ENCODE measurements at regions not wholly inside any gene's neighbourhood (a gene's known extent, or its start where the extent isn't known, plus 50 kb on each side); places are given as distances from the start of the nearest gene placed in this dataset.

GRCh38 chr1:238186887-238187574 is 296.3 kb upstream of the ZP4 start:
- H3K27ac ChIP-seq (ENCODE audit: low read depth, low read length): no peak overlapping the region
- peaks cover 2% of the 10 kb centered on the region for H3K9me3 ChIP-seq (ENCODE audit: low read length)
- H3K4me3 ChIP-seq (ENCODE audit: low read depth in 1 of 2, low read length in 2 of 2): no peak overlapping the region
- H3K27me3 ChIP-seq (ENCODE audit: control insufficient read depth in 1 of 2, insufficient read depth in 2 of 2, low read length in 2 of 2): no peaks in the 10 kb centered on the region
- no peaks in the 10 kb centered on the region for H3K4me1 ChIP-seq (ENCODE audit: insufficient read depth, low read length)
- H3K36me3 ChIP-seq (ENCODE audit: insufficient read depth, low read length): no peaks in the 10 kb centered on the region
- H3K9ac ChIP-seq (ENCODE audit: low read length): no peak overlapping the region

DNA sequence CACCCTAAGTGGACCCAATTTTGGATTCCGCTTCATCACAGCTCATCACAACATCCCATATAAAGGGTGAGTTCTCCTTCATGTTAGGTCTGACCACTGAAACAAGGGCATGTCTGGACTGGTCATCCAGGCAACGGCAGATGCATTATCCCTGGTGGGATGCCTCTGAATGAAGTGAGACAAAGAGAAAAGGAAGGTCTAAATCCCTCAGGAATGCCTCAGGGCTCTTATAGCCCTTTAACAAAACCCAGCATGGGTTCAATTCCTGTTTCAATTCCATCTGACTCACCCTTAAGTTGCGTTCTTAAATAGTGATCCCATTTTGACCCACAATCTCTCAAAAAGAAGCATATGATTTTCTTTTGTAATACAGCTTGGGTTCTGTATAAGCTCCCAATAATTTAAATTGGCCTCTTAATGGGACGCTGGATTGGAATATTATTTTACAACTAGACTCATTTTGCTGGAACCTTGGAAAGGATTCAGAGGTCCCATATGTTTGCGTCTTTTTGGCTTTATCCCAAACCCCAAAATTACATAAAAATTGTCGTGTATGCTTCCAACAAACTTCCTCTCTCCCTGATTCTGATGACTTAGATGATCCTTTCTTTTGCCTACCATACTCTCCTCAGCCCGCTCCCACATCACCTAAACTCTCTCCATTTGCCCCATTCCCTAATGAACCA is 287.4 kb upstream of the ZP4 start:
- no peaks in the 10 kb centered on the region for H3K27me3 ChIP-seq (ENCODE audit: control insufficient read depth in 1 of 2, insufficient read depth in 2 of 2, low read length in 2 of 2)
- H3K9ac ChIP-seq (ENCODE audit: low read length): no peak overlapping the region
- no peaks in the 10 kb centered on the region for H3K36me3 ChIP-seq (ENCODE audit: insufficient read depth, low read length)
- H3K27ac ChIP-seq (ENCODE audit: low read depth, low read length): no peak overlapping the region
- no peak overlapping the region for H3K4me3 ChIP-seq (ENCODE audit: low read depth in 1 of 2, low read length in 2 of 2)
- no peaks in the 10 kb centered on the region for H3K4me1 ChIP-seq (ENCODE audit: insufficient read depth, low read length)
- H3K9me3 ChIP-seq (ENCODE audit: low read length): peaks cover 4% of the 10 kb centered on the region

- Histone ChIP-seq H3K36me3 (ENCODE audit: insufficient read depth, low read length) (no peaks in the 10 kb centered on the region), H3K27ac (ENCODE audit: low read depth, low read length) (no peak overlapping the region), H3K4me1 (ENCODE audit: insufficient read depth, low read length) (no peaks in the 10 kb centered on the region), H3K27me3 (ENCODE audit: control insufficient read depth in 1 of 2, insufficient read depth in 2 of 2, low read length in 2 of 2) (no peaks in the 10 kb centered on the region), H3K4me3 (ENCODE audit: low read depth in 1 of 2, low read length in 2 of 2) (no peak overlapping the region), H3K9me3 (ENCODE audit: low read length) (peaks cover 4% of the 10 kb centered on the region), H3K9ac (ENCODE audit: low read length) (no peak overlapping the region)
Observed at GRCh38 chr1:238177351-238177750, 286.6 kb upstream of the ZP4 start.

- no peak overlapping the region for H3K9ac ChIP-seq (ENCODE audit: low read length)
- no peaks in the 10 kb centered on the region for H3K4me1 ChIP-seq (ENCODE audit: insufficient read depth, low read length)
- H3K9me3 ChIP-seq (ENCODE audit: low read length): no peaks in the 10 kb centered on the region
- no peaks in the 10 kb centered on the region for H3K36me3 ChIP-seq (ENCODE audit: insufficient read depth, low read length)
- H3K27ac ChIP-seq (ENCODE audit: low read depth, low read length): no peak overlapping the region
- no peak overlapping the region for H3K4me3 ChIP-seq (ENCODE audit: low read depth in 1 of 2, low read length in 2 of 2)
- no peaks in the 10 kb centered on the region for H3K27me3 ChIP-seq (ENCODE audit: control insufficient read depth in 1 of 2, insufficient read depth in 2 of 2, low read length in 2 of 2)
Observed at GRCh38 chr1:238176441-238176840, 285.7 kb upstream of the ZP4 start.

GRCh38 chr1:238171985-238172384 is 281.3 kb upstream of the ZP4 start:
- Histone ChIP-seq H3K4me1 (ENCODE audit: insufficient read depth, low read length) (no peaks in the 10 kb centered on the region), H3K9me3 (ENCODE audit: low read length) (no peaks in the 10 kb centered on the region), H3K27me3 (ENCODE audit: control insufficient read depth in 1 of 2, insufficient read depth in 2 of 2, low read length in 2 of 2) (no peaks in the 10 kb centered on the region), H3K9ac (ENCODE audit: low read length) (no peak overlapping the region), H3K36me3 (ENCODE audit: insufficient read depth, low read length) (no peaks in the 10 kb centered on the region), H3K4me3 (ENCODE audit: low read depth in 1 of 2, low read length in 2 of 2) (no peak overlapping the region), H3K27ac (ENCODE audit: low read depth, low read length) (no peak overlapping the region)

GRCh38 chr1:238161955-238162354 is 271.2 kb upstream of the ZP4 start:
- no peak overlapping the region for H3K27ac ChIP-seq (ENCODE audit: low read depth, low read length)
- H3K27me3 ChIP-seq (ENCODE audit: control insufficient read depth in 1 of 2, insufficient read depth in 2 of 2, low read length in 2 of 2): no peaks in the 10 kb centered on the region
- H3K4me1 ChIP-seq (ENCODE audit: insufficient read depth, low read length): no peaks in the 10 kb centered on the region
- H3K36me3 ChIP-seq (ENCODE audit: insufficient read depth, low read length): no peaks in the 10 kb centered on the region
- no peaks in the 10 kb centered on the region for H3K9me3 ChIP-seq (ENCODE audit: low read length)
- H3K9ac ChIP-seq (ENCODE audit: low read length): no peak overlapping the region
- no peak overlapping the region for H3K4me3 ChIP-seq (ENCODE audit: low read depth in 1 of 2, low read length in 2 of 2)

- Histone ChIP-seq H3K27ac (ENCODE audit: low read depth, low read length) (no peak overlapping the region), H3K27me3 (ENCODE audit: control insufficient read depth in 1 of 2, insufficient read depth in 2 of 2, low read length in 2 of 2) (no peaks in the 10 kb centered on the region), H3K4me1 (ENCODE audit: insufficient read depth, low read length) (no peaks in the 10 kb centered on the region), H3K36me3 (ENCODE audit: insufficient read depth, low read length) (no peaks in the 10 kb centered on the region), H3K9ac (ENCODE audit: low read length) (no peak overlapping the region), H3K9me3 (ENCODE audit: low read length) (no peaks in the 10 kb centered on the region), H3K4me3 (ENCODE audit: low read depth in 1 of 2, low read length in 2 of 2) (no peak overlapping the region)
Observed at GRCh38 chr1:238153939-238154338, 263.2 kb upstream of the ZP4 start.

GRCh38 chr1:238153253-238153652 is 262.5 kb upstream of the ZP4 start:
- no peaks in the 10 kb centered on the region for H3K27me3 ChIP-seq (ENCODE audit: control insufficient read depth in 1 of 2, insufficient read depth in 2 of 2, low read length in 2 of 2)
- H3K9ac ChIP-seq (ENCODE audit: low read length): no peak overlapping the region
- H3K4me1 ChIP-seq (ENCODE audit: insufficient read depth, low read length): no peaks in the 10 kb centered on the region
- H3K9me3 ChIP-seq (ENCODE audit: low read length): no peaks in the 10 kb centered on the region
- no peak overlapping the region for H3K4me3 ChIP-seq (ENCODE audit: low read depth in 1 of 2, low read length in 2 of 2)
- no peaks in the 10 kb centered on the region for H3K36me3 ChIP-seq (ENCODE audit: insufficient read depth, low read length)
- no peak overlapping the region for H3K27ac ChIP-seq (ENCODE audit: low read depth, low read length)

GRCh38 chr1:238152119-238152518 is 261.4 kb upstream of the ZP4 start:
- Histone ChIP-seq H3K27ac (ENCODE audit: low read depth, low read length) (no peak overlapping the region), H3K4me1 (ENCODE audit: insufficient read depth, low read length) (no peaks in the 10 kb centered on the region), H3K9ac (ENCODE audit: low read length) (no peak overlapping the region), H3K27me3 (ENCODE audit: control insufficient read depth in 1 of 2, insufficient read depth in 2 of 2, low read length in 2 of 2) (no peaks in the 10 kb centered on the region), H3K4me3 (ENCODE audit: low read depth in 1 of 2, low read length in 2 of 2) (no peak overlapping the region), H3K36me3 (ENCODE audit: insufficient read depth, low read length) (no peaks in the 10 kb centered on the region), H3K9me3 (ENCODE audit: low read length) (no peaks in the 10 kb centered on the region)

- Histone ChIP-seq H3K27me3 (ENCODE audit: control insufficient read depth in 1 of 2, insufficient read depth in 2 of 2, low read length in 2 of 2) (no peaks in the 10 kb centered on the region), H3K36me3 (ENCODE audit: insufficient read depth, low read length) (no peaks in the 10 kb centered on the region), H3K9ac (ENCODE audit: low read length) (no peak overlapping the region), H3K9me3 (ENCODE audit: low read length) (no peaks in the 10 kb centered on the region), H3K27ac (ENCODE audit: low read depth, low read length) (no peak overlapping the region), H3K4me1 (ENCODE audit: insufficient read depth, low read length) (no peaks in the 10 kb centered on the region), H3K4me3 (ENCODE audit: low read depth in 1 of 2, low read length in 2 of 2) (no peak overlapping the region)
Observed at GRCh38 chr1:238143038-238143437, 252.3 kb upstream of the ZP4 start.

DNA sequence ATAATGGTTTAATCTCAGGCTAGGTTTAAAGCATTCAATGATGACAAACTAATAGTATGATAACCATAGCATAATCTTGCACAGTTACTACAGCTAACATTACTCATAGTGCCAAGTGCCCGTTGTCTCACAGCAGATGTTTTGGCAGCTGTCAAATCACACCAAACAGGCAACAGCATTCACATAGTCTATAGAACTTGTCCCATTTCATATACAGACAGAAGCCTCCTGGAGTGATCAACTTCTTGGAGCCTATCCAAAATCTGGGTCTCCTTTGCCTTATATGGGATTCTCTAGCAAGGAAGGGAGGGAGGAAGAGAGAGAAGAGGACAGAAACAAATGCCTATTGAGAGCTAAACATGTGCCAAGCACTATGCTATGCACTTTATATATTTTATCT is 250.6 kb upstream of the ZP4 start:
- no peaks in the 10 kb centered on the region for H3K4me1 ChIP-seq (ENCODE audit: insufficient read depth, low read length)
- H3K36me3 ChIP-seq (ENCODE audit: insufficient read depth, low read length): no peaks in the 10 kb centered on the region
- no peaks in the 10 kb centered on the region for H3K27me3 ChIP-seq (ENCODE audit: control insufficient read depth in 1 of 2, insufficient read depth in 2 of 2, low read length in 2 of 2)
- H3K9me3 ChIP-seq (ENCODE audit: low read length): no peaks in the 10 kb centered on the region
- no peak overlapping the region for H3K9ac ChIP-seq (ENCODE audit: low read length)
- H3K4me3 ChIP-seq (ENCODE audit: low read depth in 1 of 2, low read length in 2 of 2): no peak overlapping the region
- H3K27ac ChIP-seq (ENCODE audit: low read depth, low read length): no peak overlapping the region

GRCh38 chr1:238139713-238140112 is 249.0 kb upstream of the ZP4 start:
- no peaks in the 10 kb centered on the region for H3K4me1 ChIP-seq (ENCODE audit: insufficient read depth, low read length)

More at GRCh38 chr1:238139713-238140112, 249.0 kb upstream of the ZP4 start:
- Histone ChIP-seq H3K36me3 (ENCODE audit: insufficient read depth, low read length) (no peaks in the 10 kb centered on the region), H3K9me3 (ENCODE audit: low read length) (no peaks in the 10 kb centered on the region), H3K27ac (ENCODE audit: low read depth, low read length) (no peak overlapping the region), H3K4me3 (ENCODE audit: low read depth in 1 of 2, low read length in 2 of 2) (no peak overlapping the region), H3K9ac (ENCODE audit: low read length) (no peak overlapping the region), H3K27me3 (ENCODE audit: control insufficient read depth in 1 of 2, insufficient read depth in 2 of 2, low read length in 2 of 2) (no peaks in the 10 kb centered on the region)
